Liver (tissue), 3 donors: ENCODE measurements at regions not wholly inside any gene's neighbourhood (a gene's known extent, or its start where the extent isn't known, plus 50 kb on each side); places are given as distances from the start of the nearest gene placed in this dataset.

Experiments
- CTCF ChIP-seq: fragments of 150-350 bp; IDR thresholded peaks from 2 replicates; pipeline ENCODE4 v1.5.1; 2017; ENCODE audit warnings: improper control_type of control experiment, low read depth, low read length; ENCODE audit not compliant: missing input control
- EGR1 ChIP-seq, 2 donors: IDR thresholded peaks; 2 replicates each; pipeline ENCODE4 v1.6.1; 2016 to 2018; ENCODE audit warnings: antibody characterized with exemption in 2 of 2, low read depth in 2 of 2
- GABPA ChIP-seq, 2 donors: IDR thresholded peaks in 1 of 2; conservative IDR thresholded peaks in 1 of 2; 2 replicates each; pipeline ENCODE4 v1.6.1; 2016; ENCODE audit warnings: antibody characterized with exemption in 2 of 2, mild to moderate bottlenecking in 1 of 2, moderate library complexity in 1 of 2
- JUND ChIP-seq, 2 donors: IDR thresholded peaks; 2 replicates each; pipeline ENCODE4 v1.6.1; 2016; ENCODE audit warnings: antibody characterized with exemption in 2 of 2
- MAX ChIP-seq: IDR thresholded peaks from 2 replicates; pipeline ENCODE4 v1.6.1; 2016; ENCODE audit warnings: antibody characterized with exemption
- RAD21 ChIP-seq, 2 donors: IDR thresholded peaks; 2 replicates each; pipeline ENCODE4 v1.6.1; 2016; ENCODE audit warnings: antibody characterized with exemption in 2 of 2, mild to moderate bottlenecking in 2 of 2
- REST ChIP-seq: IDR thresholded peaks from 2 replicates; pipeline ENCODE4 v1.6.1; 2016; ENCODE audit warnings: antibody characterized with exemption, mild to moderate bottlenecking
- SP1 ChIP-seq: IDR thresholded peaks from 2 replicates; pipeline ENCODE4 v1.6.1; 2018; ENCODE audit warnings: antibody characterized with exemption, mild to moderate bottlenecking
- TAF1 ChIP-seq: conservative IDR thresholded peaks from 2 replicates; pipeline ENCODE4 v1.6.1; 2016; ENCODE audit warnings: antibody characterized with exemption, mild to moderate bottlenecking
- YY1 ChIP-seq: IDR thresholded peaks from 2 replicates; pipeline ENCODE4 v1.6.1; 2016; ENCODE audit warnings: antibody characterized with exemption, mild to moderate bottlenecking
- ZBTB33 ChIP-seq: IDR thresholded peaks from 2 replicates; pipeline ENCODE4 v1.6.1; 2016; ENCODE audit warnings: antibody characterized with exemption
- donor health status: healthy.
- donor health status: healthy.

GRCh38 chr16:26521626-26522025 is 545.1 kb upstream of the C16orf82 start:
- no peak for TF ChIP-seq CTCF
- no peak for TF ChIP-seq REST
- TF ChIP-seq SP1: no peak
- TF ChIP-seq GABPA (IDR thresholded peaks at IDR 0.05 in 1 of 2, conservative IDR thresholded peaks at IDR 0.05 in 1 of 2): no peak
- no peak for TF ChIP-seq RAD21 (IDR thresholded peaks at IDR 0.05)
- TF ChIP-seq ZBTB33: no peak
- no peak for TF ChIP-seq MAX
- TF ChIP-seq EGR1 (IDR thresholded peaks at IDR 0.05; ENCODE audit: low read depth in 2 of 2): no peak
- no peak for TF ChIP-seq JUND (IDR thresholded peaks at IDR 0.05)
- TF ChIP-seq YY1: no peak
- no peak for TF ChIP-seq TAF1
